Right lobe of liver (tissue), 6 donors: ENCODE measurements at regions not wholly inside any gene's neighbourhood (a gene's known extent, or its start where the extent isn't known, plus 50 kb on each side); places are given as distances from the start of the nearest gene placed in this dataset.
A peak's percentile ranks its signal among the peaks of the same experiment; 100 is the strongest.

ENCODE experiments used
- ATAC-seq, 4 donors: fragments of 200-7000 bp; cut with Tn5 transposase; one replicate each; pipeline ENCODE4 v1.9.1; 2020; ENCODE audit warnings: mild to moderate bottlenecking in 4 of 4, moderate library complexity in 4 of 4
- DNase-seq, 3 donors: peaks; one replicate each; pipeline ENCODE4 v3.0.0-alpha.2; 2020
- H3K27ac ChIP-seq, 3 donors: fragments of 200-600 bp; one replicate each; pipeline ENCODE4 v1.8.0; 2022
- H3K27me3 ChIP-seq, 2 donors: fragments of 200-600 bp; one replicate each; pipeline ENCODE4 v1.8.0; 2022
- H3K36me3 ChIP-seq, 4 donors: fragments of 200-600 bp; sonication (generic) in 1 of 4; one replicate each; pipeline versions ENCODE4 v1.5.1 to v1.8.0; 2017 to 2022; ENCODE audit warnings: control low read depth in 1 of 4
- H3K4me1 ChIP-seq, 4 donors: fragments of 200-600 bp; sonication (generic) in 1 of 4; one replicate each; pipeline versions ENCODE4 v1.5.1 to v1.8.0; 2017 to 2022; ENCODE audit warnings: control low read depth in 1 of 4
- H3K4me3 ChIP-seq, 3 donors: fragments of 200-600 bp; one replicate each; pipeline ENCODE4 v1.8.0; 2022
- H3K9me3 ChIP-seq, 4 donors: fragments of 200-600 bp; sonication (generic) in 1 of 4; one replicate each; pipeline versions ENCODE4 v1.5.1 to v1.8.0; 2017 to 2022; ENCODE audit warnings: control low read depth in 1 of 4
- POLR2A ChIP-seq: fragments of 450-650 bp; IDR thresholded peaks from one replicate; pipeline ENCODE4 v1.6.1; 2017; ENCODE audit warnings: antibody characterized with exemption, mild to moderate bottlenecking
- WGBS: methylation state at CpG from one replicate; pipeline ENCODE4 v1.1.6; 2018; ENCODE audit warnings: low coverage, low lambda C conversion rate; ENCODE audit not compliant: insufficient coverage; ENCODE audit errors: missing lambda C conversion rate; 5-methylcytosine and 5-hydroxymethylcytosine counted together
- intact Hi-C, 2 donors: fragments of 100-400 bp; cut with DNase I; formaldehyde crosslinking; loops; one replicate each; pipeline versions ENCODE4 v1.11.2 to v1.14.1; 2022
- TF ChIP-seq, protein P1 (sequence below), 4 donors: fragments of 200-600 bp in 3 of 4; fragments of 450-650 bp in 1 of 4; IDR thresholded peaks; one replicate each; pipeline versions ENCODE4 v1.5.1 to v1.8.0; 2016 to 2022; ENCODE audit warnings: antibody characterized with exemption in 4 of 4, mild to moderate bottlenecking in 2 of 4
- donor health status: DM: no; HTN: yes; CAD: no.
- donor health status: DM: no; HTN: no; CAD: no.
- donor health status: DM: no; HTN: no; CAD: no.
- donor health status: DM: no; HTN: yes; CAD: no.
- donor health status: DM: no; HTN: yes; CAD: no.

DNA sequence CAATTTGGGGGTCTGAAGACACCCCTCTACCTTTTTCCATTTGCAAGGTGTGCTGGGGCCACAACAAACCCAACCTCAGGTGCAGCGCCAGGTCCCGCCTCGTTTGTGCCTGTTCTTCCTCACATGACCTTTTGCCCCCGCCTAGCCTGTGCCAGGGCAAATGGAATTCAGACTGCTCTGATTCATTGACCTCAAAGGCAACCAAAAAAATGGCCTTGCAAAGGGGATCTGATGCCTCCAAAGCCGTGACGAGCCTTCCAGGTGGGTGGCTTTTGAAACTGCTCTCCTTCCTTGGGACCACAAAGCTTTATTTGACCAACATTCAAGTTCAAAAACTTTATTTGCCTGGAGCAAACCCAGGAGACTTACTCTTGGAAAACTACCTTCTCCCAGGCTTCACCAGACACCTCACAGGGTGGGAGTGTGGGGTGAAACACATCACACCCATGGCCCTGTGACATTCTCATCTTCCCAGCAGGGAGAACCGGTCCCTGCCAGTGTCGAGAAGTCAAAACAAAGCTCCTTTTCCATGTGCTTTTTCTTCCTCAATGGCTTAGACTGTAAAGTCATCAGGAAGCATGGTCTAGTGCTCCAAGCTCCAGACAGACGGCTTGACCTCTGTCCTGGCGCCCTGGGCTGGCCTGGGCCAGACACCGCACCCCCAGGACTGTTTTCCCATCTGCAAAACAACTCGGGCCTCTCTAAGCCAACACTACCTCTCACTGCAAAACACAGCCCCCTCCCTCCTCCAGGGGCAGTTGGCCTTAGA lies 103.9 kb upstream of the HES1 start:
- Histone ChIP-seq H3K4me1 (peaks cover 0 to 59% (median 21%) of the 10 kb centered on the region in 4 donors), H3K4me3 (no peak overlapping the region), H3K36me3 (no peaks in the 10 kb centered on the region), H3K27ac (peak overlapping the region in 2 of 3 donors; percentile 48 to 75), H3K27me3 (no peaks in the 10 kb centered on the region), H3K9me3 (no peaks in the 10 kb centered on the region)
- intact Hi-C loops, result no loop called here
- TF ChIP-seq, protein P1, sequence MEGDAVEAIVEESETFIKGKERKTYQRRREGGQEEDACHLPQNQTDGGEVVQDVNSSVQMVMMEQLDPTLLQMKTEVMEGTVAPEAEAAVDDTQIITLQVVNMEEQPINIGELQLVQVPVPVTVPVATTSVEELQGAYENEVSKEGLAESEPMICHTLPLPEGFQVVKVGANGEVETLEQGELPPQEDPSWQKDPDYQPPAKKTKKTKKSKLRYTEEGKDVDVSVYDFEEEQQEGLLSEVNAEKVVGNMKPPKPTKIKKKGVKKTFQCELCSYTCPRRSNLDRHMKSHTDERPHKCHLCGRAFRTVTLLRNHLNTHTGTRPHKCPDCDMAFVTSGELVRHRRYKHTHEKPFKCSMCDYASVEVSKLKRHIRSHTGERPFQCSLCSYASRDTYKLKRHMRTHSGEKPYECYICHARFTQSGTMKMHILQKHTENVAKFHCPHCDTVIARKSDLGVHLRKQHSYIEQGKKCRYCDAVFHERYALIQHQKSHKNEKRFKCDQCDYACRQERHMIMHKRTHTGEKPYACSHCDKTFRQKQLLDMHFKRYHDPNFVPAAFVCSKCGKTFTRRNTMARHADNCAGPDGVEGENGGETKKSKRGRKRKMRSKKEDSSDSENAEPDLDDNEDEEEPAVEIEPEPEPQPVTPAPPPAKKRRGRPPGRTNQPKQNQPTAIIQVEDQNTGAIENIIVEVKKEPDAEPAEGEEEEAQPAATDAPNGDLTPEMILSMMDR (IDR thresholded peaks at IDR 0.05), result no peak
- WGBS, result 42% methylated on average over 7 of the region's 12 CpGs
- peak; percentile 79 to 93 (median 89) for DNase-seq
- ATAC-seq, result peak; percentile 63 to 72 (median 69)

DNA sequence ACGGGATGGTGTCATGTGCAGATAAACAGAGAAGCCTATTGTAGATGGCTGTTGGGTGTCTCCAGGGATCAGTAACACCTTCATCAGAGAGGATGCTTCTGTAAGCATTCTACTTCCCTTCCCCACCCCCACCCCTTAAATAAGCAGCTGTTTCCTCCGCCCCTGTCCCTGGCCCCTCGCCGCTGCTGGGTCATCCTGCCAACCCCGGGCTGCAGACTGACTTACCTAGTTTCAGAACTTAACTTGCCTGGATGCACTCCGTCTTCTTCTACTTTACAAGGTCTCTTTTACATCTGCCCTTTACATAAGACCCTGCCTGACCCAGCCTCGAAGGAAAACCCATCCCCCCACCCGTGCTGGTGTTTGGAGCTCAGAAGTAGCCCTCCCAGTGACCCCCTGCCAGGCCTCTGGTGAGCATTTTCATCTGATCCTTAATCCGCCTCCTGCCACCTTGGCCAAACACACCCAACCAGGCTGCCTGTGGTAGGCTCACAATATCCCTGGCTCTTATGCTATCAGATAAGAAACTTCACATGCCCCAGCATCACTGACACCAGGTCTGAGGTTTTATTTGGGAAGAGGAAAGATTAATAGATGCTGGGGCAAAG lies 103.0 kb upstream of the HES1 start:
- no peak for DNase-seq
- no peak overlapping the region for H3K27ac ChIP-seq
- 56% methylated on average over 7 of the region's 9 CpGs for WGBS

GRCh38 chr3:194034346-194035336 lies 101.3 kb upstream of the HES1 start:
- Histone ChIP-seq H3K27me3 (no peaks in the 10 kb centered on the region), H3K4me3 (no peak overlapping the region), H3K27ac (peak overlapping the region; percentile 28 to 84 (median 69)), H3K36me3 (no peaks in the 10 kb centered on the region), H3K4me1 (peaks cover 0 to 57% (median 21%) of the 10 kb centered on the region in 4 donors), H3K9me3 (no peaks in the 10 kb centered on the region)
- TF ChIP-seq, protein P1 (IDR thresholded peaks at IDR 0.05), result no peak
- peak; percentile 31 for TF ChIP-seq POLR2A
- DNase-seq (peak; percentile 73 to 97 (median 94)), ATAC-seq (peak; percentile 69 to 85 (median 76))
- 21% methylated on average over 14 of the region's 24 CpGs for WGBS
- intact Hi-C loops, result no loop called here

More for the DNA sequence above, 103.0 kb upstream of the HES1 start:
- TF ChIP-seq, protein P1 (IDR thresholded peaks at IDR 0.05), result no peak
- TF ChIP-seq POLR2A, result no peak
- ATAC-seq, result no peak
- Histone ChIP-seq H3K9me3 (no peaks in the 10 kb centered on the region), H3K4me3 (no peak overlapping the region), H3K4me1 (peaks cover 0 to 59% (median 21%) of the 10 kb centered on the region in 4 donors), H3K27me3 (no peaks in the 10 kb centered on the region), H3K36me3 (no peaks in the 10 kb centered on the region)
- intact Hi-C loops, result no loop called here

GRCh38 chr3:194035406-194036138 lies 100.4 kb upstream of the HES1 start:
- H3K9me3 ChIP-seq, result no peaks in the 10 kb centered on the region
- ATAC-seq, result peak in 2 of 4 donors; percentile 11 to 31
- DNase-seq, result no peak
- WGBS, result 28% methylated on average over 4 of the region's 5 CpGs
- H3K27ac ChIP-seq, result peak overlapping the region in 2 of 3 donors; percentile 69 to 84
- H3K4me3 ChIP-seq, result no peak overlapping the region
- no peaks in the 10 kb centered on the region for H3K27me3 ChIP-seq
- no peaks in the 10 kb centered on the region for H3K36me3 ChIP-seq
- intact Hi-C loops, result no loop called here
- peaks cover 0 to 49% (median 19%) of the 10 kb centered on the region in 4 donors for H3K4me1 ChIP-seq
- TF ChIP-seq, protein P1 (IDR thresholded peaks at IDR 0.05), result no peak
- TF ChIP-seq POLR2A, result no peak
